Natural killer cell (primary cell): ENCODE measurements at regions not wholly inside any gene's neighbourhood (a gene's known extent, or its start where the extent isn't known, plus 50 kb on each side); places are given as distances from the start of the nearest gene placed in this dataset.

Experiments
- ATAC-seq, 3 donors: fragments of 150-1000 bp in 2 of 3; fragments of 200-7000 bp in 1 of 3; cut with Tn5 transposase; 1 replicate in 1 of 3; 2 replicates in 2 of 3; pipeline ENCODE4 v1.10.0; 2021; ENCODE audit warnings: mild to moderate bottlenecking in 2 of 3, moderate library complexity in 2 of 3
- DNase-seq, 2 donors: peaks; one replicate each; pipeline versions ENCODE4 v3.0.0 to v3.0.0-alpha.2; 2013 to 2021; ENCODE audit warnings: mixed read lengths in 1 of 2
- H3K27ac ChIP-seq: one replicate; pipeline ENCODE4 v1.5.1; 2013; ENCODE audit warnings: mild to moderate bottlenecking, low read length
- H3K27me3 ChIP-seq: one replicate; pipeline ENCODE4 v1.6.1; 2013; ENCODE audit warnings: low read length; ENCODE audit not compliant: control insufficient read depth, insufficient read depth
- H3K36me3 ChIP-seq: one replicate; pipeline ENCODE4 v1.6.1; 2013; ENCODE audit warnings: low read length; ENCODE audit not compliant: control insufficient read depth, insufficient read depth
- H3K4me1 ChIP-seq: one replicate; pipeline ENCODE4 v1.6.1; 2013; ENCODE audit warnings: low read length; ENCODE audit not compliant: control insufficient read depth, insufficient read depth
- H3K4me3 ChIP-seq: one replicate; pipeline ENCODE4 v1.5.1; 2013; ENCODE audit warnings: low read length
- H3K9me3 ChIP-seq: one replicate; pipeline ENCODE4 v1.6.1; 2013; ENCODE audit warnings: low read length; ENCODE audit not compliant: control insufficient read depth, insufficient read depth
- H3K27ac Mint-ChIP-seq, 2 donors: one replicate each; pipeline ENCODE4 v1.8.0; 2022; ENCODE audit warnings: mild to moderate bottlenecking in 2 of 2, mixed read lengths in 2 of 2, moderate library complexity in 1 of 2
- H3K27me3 Mint-ChIP-seq, 2 donors: one replicate each; pipeline ENCODE4 v1.8.0; 2022; ENCODE audit warnings: low read depth in 2 of 2, mixed read lengths in 2 of 2
- H3K36me3 Mint-ChIP-seq: one replicate; pipeline ENCODE4 v1.8.0; 2022; ENCODE audit warnings: mixed read lengths
- H3K4me1 Mint-ChIP-seq, 2 donors: one replicate each; pipeline ENCODE4 v1.8.0; 2022; ENCODE audit warnings: mixed read lengths in 2 of 2
- H3K4me3 Mint-ChIP-seq: one replicate; pipeline ENCODE4 v1.8.0; 2022; ENCODE audit warnings: mild to moderate bottlenecking, moderate library complexity, mixed read lengths
- H3K9me3 Mint-ChIP-seq, 2 donors: one replicate each; pipeline ENCODE4 v1.8.0; 2022; ENCODE audit warnings: mixed read lengths in 2 of 2
- CTCF ChIP-seq: fragments of 200-600 bp; IDR thresholded peaks from one replicate; pipeline ENCODE4 v1.8.0; 2022; ENCODE audit warnings: antibody characterized with exemption
- WGBS: methylation state at CpG from one replicate; pipeline ENCODE4 v1.1.7; 2013; ENCODE audit warnings: missing lambda C conversion rate; ENCODE audit not compliant: insufficient coverage; 5-methylcytosine and 5-hydroxymethylcytosine counted together
- intact Hi-C: fragments of 100-400 bp; cut with micrococcal nuclease; formaldehyde crosslinking; loops from one replicate; pipeline ENCODE4 v1.14.2; 2022

DNA sequence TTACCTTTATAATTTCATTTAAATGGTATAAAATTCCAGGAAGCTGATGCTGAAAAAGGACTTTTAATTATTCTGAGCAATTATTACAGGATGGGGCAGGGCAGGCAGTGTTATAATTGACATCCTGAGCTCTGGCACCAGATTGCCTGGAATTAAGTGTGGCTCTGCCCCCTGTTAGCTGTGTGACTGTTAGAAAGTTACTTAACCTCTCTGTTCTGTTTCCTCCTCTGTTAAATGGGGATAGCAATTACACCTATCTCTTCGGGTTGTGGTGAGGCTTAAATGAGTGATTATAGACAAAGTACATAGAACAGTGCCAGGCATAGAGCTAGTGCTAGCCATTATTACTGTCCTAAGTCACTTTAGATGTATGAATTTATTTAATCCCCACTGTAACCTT, 327.3 kb downstream of the SMAD2 start:
- Mint-ChIP-seq H3K36me3 (no peaks in the 10 kb centered on the region), H3K27me3 (no peaks in the 10 kb centered on the region), H3K9me3 (peaks cover 4 to 5% of the 10 kb centered on the region in 2 donors), H3K27ac (no peak overlapping the region), H3K4me1 (peaks cover 0 to 6% of the 10 kb centered on the region in 2 donors), H3K4me3 (no peak overlapping the region)
- H3K27me3 ChIP-seq: no peaks in the 10 kb centered on the region
- no peaks in the 10 kb centered on the region for H3K4me1 ChIP-seq
- WGBS: 67% methylated on average over 1 of the region's 1 CpG
- no peak for TF ChIP-seq CTCF
- H3K4me3 ChIP-seq: no peak overlapping the region
- intact Hi-C loops: no loop called here
- ATAC-seq (no peak), DNase-seq (no peak)
- H3K27ac ChIP-seq: no peak overlapping the region
- H3K9me3 ChIP-seq: no peaks in the 10 kb centered on the region
- H3K36me3 ChIP-seq: no peaks in the 10 kb centered on the region

DNA sequence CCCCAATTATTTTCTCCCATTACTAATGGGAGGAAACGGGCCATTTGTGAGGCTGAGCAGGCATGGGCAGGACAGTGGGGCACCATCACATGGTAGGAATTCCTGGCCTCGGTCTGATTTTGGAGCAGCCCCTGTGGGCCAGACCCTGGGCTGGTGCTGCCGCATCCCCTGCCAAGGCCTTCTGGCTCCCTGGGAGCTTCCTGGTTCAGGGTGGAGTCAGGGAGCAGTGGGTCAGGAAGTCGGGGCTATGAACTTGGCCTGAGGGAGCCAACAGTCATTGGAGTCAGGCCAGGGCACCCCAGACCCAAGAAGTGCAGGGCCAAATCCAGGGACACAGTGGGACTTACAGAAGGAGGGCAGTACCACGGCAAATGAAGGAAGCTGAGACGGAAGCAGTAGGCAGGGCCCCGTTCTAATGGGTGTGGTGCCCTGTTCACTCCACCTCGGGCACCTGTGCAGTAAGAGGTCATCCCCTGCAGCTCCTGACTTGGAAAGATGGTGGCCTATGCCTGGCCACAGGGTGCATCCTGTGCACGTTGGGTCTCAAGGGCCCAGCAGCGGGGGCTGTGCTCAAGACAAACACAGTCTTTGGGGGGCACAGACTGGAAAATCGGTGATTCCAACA, 328.1 kb downstream of the SMAD2 start:
- no peak overlapping the region for H3K27ac ChIP-seq
- H3K27me3 Mint-ChIP-seq: no peaks in the 10 kb centered on the region
- H3K36me3 Mint-ChIP-seq: no peaks in the 10 kb centered on the region
- H3K27ac Mint-ChIP-seq: no peak overlapping the region
- H3K9me3 Mint-ChIP-seq: peaks cover 4 to 5% of the 10 kb centered on the region in 2 donors
- H3K4me1 ChIP-seq: no peaks in the 10 kb centered on the region
- intact Hi-C loops: no loop called here
- H3K4me3 ChIP-seq: no peak overlapping the region
- WGBS: 88% methylated on average over 11 of the region's 11 CpGs
- TF ChIP-seq CTCF: no peak
- H3K9me3 ChIP-seq: no peaks in the 10 kb centered on the region
- peaks cover 0 to 6% of the 10 kb centered on the region in 2 donors for H3K4me1 Mint-ChIP-seq
- H3K27me3 ChIP-seq: no peaks in the 10 kb centered on the region
- DNase-seq (no peak), ATAC-seq (no peak)
- no peaks in the 10 kb centered on the region for H3K36me3 ChIP-seq
- H3K4me3 Mint-ChIP-seq: no peak overlapping the region

DNA sequence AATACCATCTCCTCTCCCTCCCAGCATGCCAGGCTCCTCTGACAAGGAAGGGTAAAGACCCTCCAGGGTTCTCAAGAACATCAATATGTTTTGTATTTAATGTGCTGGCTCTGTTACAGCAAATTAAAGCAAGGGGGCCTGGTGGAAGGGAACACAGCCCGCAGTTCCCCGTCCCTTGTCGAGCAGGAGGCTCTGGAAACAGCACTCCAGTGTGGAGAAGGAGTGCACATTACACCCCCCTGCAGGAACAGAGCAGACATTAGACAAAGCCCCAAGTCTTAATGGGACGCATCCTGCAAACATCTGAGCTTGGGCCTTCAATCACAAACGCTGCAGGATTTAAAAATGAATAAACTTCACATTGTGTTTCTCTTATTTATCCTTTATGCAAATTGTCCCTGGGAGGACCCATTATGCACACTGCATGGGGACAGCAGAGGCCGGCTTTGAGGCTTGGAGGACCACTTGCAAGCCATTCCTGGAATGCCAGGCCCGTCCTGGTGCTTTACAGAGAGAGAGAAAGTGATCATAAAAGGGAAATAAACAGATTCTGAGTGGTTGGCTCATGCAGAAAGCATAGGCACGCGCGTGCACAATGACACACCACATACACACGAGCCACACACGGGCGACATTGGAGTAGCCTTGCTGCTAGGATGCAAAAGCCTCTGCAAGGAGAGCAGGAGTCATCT, 328.7 kb downstream of the SMAD2 start:
- Histone ChIP-seq H3K4me3 (no peak overlapping the region), H3K27ac (no peak overlapping the region), H3K9me3 (no peaks in the 10 kb centered on the region), H3K27me3 (no peaks in the 10 kb centered on the region), H3K36me3 (no peaks in the 10 kb centered on the region), H3K4me1 (no peaks in the 10 kb centered on the region)
- no peak for TF ChIP-seq CTCF
- Mint-ChIP-seq H3K4me1 (peaks cover 0 to 6% of the 10 kb centered on the region in 2 donors), H3K9me3 (peaks cover 4 to 5% of the 10 kb centered on the region in 2 donors), H3K27ac (no peak overlapping the region), H3K36me3 (no peaks in the 10 kb centered on the region), H3K27me3 (no peaks in the 10 kb centered on the region), H3K4me3 (no peak overlapping the region)
- 81% methylated on average over 13 of the region's 13 CpGs for WGBS
- ATAC-seq (no peak), DNase-seq (no peak)
- intact Hi-C loops: no loop called here
